ENCODE measurements at regions not wholly inside any gene's neighbourhood (a gene's known extent, or its start where the extent isn't known, plus 50 kb on each side); places are given as distances from the start of the nearest gene placed in this dataset.

DNA sequence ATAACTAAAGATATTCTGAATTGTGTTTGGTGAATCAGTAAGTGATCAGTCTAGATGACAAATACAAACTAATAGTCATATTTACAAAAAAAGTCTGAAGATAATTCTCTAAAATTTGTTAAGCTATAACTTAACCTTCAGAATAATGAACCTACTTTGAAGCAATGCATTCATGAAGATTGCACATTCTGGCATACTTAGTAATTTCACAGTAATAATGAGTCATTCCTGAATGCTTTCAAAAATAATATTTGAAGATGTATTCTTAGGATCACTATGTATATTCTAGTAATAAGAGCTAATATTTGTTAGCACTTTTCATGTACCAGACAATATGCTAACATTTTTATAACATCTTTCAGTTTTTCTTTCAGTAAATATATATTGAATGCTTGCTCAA is 756.7 kb upstream of the SLIT2 start:
- ATAC-seq, result no peak
- no peak overlapping the region for H3K9ac ChIP-seq (ENCODE audit: control insufficient read depth, insufficient read depth, low read length)
- no peaks in the 10 kb centered on the region for H3K27me3 ChIP-seq (replicated peaks in 1 of 2; ENCODE audit: control insufficient read depth in 2 of 2, insufficient read depth in 2 of 2, low read length in 1 of 2)
- H3K9me3 ChIP-seq (replicated peaks; ENCODE audit: control insufficient read depth, insufficient read depth, low read length), result no peaks in the 10 kb centered on the region
- no TSS peak for BruUV-seq (replicated peaks)
- RAD21 ChIA-PET (ENCODE audit: unreplicated experiment), result no interaction called here
- no peaks in the 10 kb centered on the region for H3K4me1 ChIP-seq (ENCODE audit: control insufficient read depth, insufficient read depth, low read length)
- SMC1A ChIA-PET (ENCODE audit: uncharacterized antibody, unreplicated experiment), result no interaction called here
- no peak for TF ChIP-seq YBX1 (IDR thresholded peaks at IDR 0.05)
- H3K27ac ChIP-seq (ENCODE audit: control insufficient read depth, insufficient read depth), result no peak overlapping the region
- no peaks in the 10 kb centered on the region for H3K36me3 ChIP-seq (ENCODE audit: control insufficient read depth in 2 of 2, insufficient read depth in 2 of 2, low read length in 1 of 2)
- CTCF ChIA-PET, result no interaction called here
- intact Hi-C loops (cut with micrococcal nuclease; ENCODE audit: unreplicated experiment), result no loop called here
- no peak overlapping the region for H3K4me3 ChIP-seq
- H4K20me1 ChIP-seq (ENCODE audit: control insufficient read depth, insufficient read depth), result no peaks in the 10 kb centered on the region
- no peak overlapping the region for H2AFZ ChIP-seq (ENCODE audit: control insufficient read depth, low read depth, low read length)
- POLR2A ChIA-PET, result no interaction called here
- no peak for DNase-seq (ENCODE audit: low read depth, low spot score)
- no peaks in the 10 kb centered on the region for H3K79me2 ChIP-seq (ENCODE audit: control insufficient read depth, insufficient read depth, low read length)
- H3K4me2 ChIP-seq (ENCODE audit: control insufficient read depth, insufficient read depth), result no peak overlapping the region
- in situ Hi-C loops (cut with MboI), result no loop called here
- no peak for FAIRE-seq

DNA sequence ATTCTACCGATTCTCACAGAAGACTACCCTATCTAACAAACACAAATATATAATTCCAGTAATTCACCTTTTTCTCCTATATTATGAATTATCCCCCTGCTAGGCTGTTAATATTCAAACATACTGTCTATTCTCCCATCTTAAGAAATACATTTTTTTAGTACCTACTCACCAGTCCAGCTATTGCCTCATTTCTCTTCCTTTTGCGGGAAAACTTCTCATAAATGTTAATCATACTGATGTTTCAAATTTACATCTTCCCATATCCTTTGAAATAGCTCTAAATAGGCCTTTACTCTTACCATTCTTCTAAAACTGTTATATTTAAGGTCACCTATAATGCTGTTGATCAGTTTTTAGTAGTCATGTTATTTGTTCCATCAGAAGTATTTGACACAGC is 759.1 kb upstream of the SLIT2 start:
- in situ Hi-C loops (cut with MboI) (no loop called here), intact Hi-C loops (cut with micrococcal nuclease; ENCODE audit: unreplicated experiment) (no loop called here)
- ChIA-PET POLR2A (no interaction called here), RAD21 (ENCODE audit: unreplicated experiment) (no interaction called here), CTCF (no interaction called here), SMC1A (ENCODE audit: uncharacterized antibody, unreplicated experiment) (no interaction called here)
- no peak for DNase-seq (ENCODE audit: low read depth, low spot score)
- Histone ChIP-seq H3K79me2 (ENCODE audit: control insufficient read depth, insufficient read depth, low read length) (no peaks in the 10 kb centered on the region), H3K36me3 (ENCODE audit: control insufficient read depth in 2 of 2, insufficient read depth in 2 of 2, low read length in 1 of 2) (no peaks in the 10 kb centered on the region), H4K20me1 (ENCODE audit: control insufficient read depth, insufficient read depth) (no peaks in the 10 kb centered on the region), H3K4me2 (ENCODE audit: control insufficient read depth, insufficient read depth) (no peak overlapping the region), H3K27me3 (replicated peaks in 1 of 2; ENCODE audit: control insufficient read depth in 2 of 2, insufficient read depth in 2 of 2, low read length in 1 of 2) (no peaks in the 10 kb centered on the region), H3K4me3 (no peak overlapping the region), H3K4me1 (ENCODE audit: control insufficient read depth, insufficient read depth, low read length) (no peaks in the 10 kb centered on the region), H3K9ac (ENCODE audit: control insufficient read depth, insufficient read depth, low read length) (no peak overlapping the region), H3K9me3 (replicated peaks; ENCODE audit: control insufficient read depth, insufficient read depth, low read length) (no peaks in the 10 kb centered on the region), H2AFZ (ENCODE audit: control insufficient read depth, low read depth, low read length) (no peak overlapping the region), H3K27ac (ENCODE audit: control insufficient read depth, insufficient read depth) (no peak overlapping the region)
- FAIRE-seq, result no peak
- no peak for ATAC-seq
- BruUV-seq (replicated peaks), result no TSS peak
- WGBS (ENCODE audit: insufficient coverage, insufficient replicate concordance, low lambda C conversion rate, missing lambda C conversion rate), result 0% methylated on average over 2 of the region's 2 CpGs
- TF ChIP-seq KDM1A (IDR thresholded peaks at IDR 0.05; ENCODE audit: borderline replicate concordance) (no peak), SMAD5 (IDR thresholded peaks at IDR 0.05; ENCODE audit: low read depth) (no peak), ZNF24 (IDR thresholded peaks at IDR 0.05) (no peak), SPI1 (IDR thresholded peaks at IDR 0.05; ENCODE audit: borderline replicate concordance, insufficient read depth, low read depth, low read length) (no peak), YY1 (IDR thresholded peaks at IDR 0.05; ENCODE audit: low read depth, low read length) (no peak), ETV6 (conservative IDR thresholded peaks at IDR 0.05 in 1 of 2, IDR thresholded peaks at IDR 0.05 in 1 of 2; ENCODE audit: borderline replicate concordance in 1 of 2, low read depth in 1 of 2) (no peak), FOS (IDR thresholded peaks at IDR 0.05; ENCODE audit: borderline replicate concordance, extremely low read depth, insufficient read length) (no peak), BACH1 (IDR thresholded peaks at IDR 0.05; ENCODE audit: borderline replicate concordance) (no peak), ZNF217 (IDR thresholded peaks at IDR 0.05) (no peak), ZZZ3 (IDR thresholded peaks at IDR 0.05; ENCODE audit: control insufficient read depth, insufficient read length, low read depth) (no peak), NR2C1 (IDR thresholded peaks at IDR 0.05) (no peak), MEF2B (IDR thresholded peaks at IDR 0.05; ENCODE audit: partially characterized antibody, poor library complexity, severe bottlenecking) (no peak)
- TF ChIP-seq, protein P1, sequence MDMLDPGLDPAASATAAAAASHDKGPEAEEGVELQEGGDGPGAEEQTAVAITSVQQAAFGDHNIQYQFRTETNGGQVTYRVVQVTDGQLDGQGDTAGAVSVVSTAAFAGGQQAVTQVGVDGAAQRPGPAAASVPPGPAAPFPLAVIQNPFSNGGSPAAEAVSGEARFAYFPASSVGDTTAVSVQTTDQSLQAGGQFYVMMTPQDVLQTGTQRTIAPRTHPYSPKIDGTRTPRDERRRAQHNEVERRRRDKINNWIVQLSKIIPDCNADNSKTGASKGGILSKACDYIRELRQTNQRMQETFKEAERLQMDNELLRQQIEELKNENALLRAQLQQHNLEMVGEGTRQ (IDR thresholded peaks at IDR 0.05; ENCODE audit: borderline replicate concordance, low read depth, low read length), result no peak
- TF ChIP-seq, protein P2, sequence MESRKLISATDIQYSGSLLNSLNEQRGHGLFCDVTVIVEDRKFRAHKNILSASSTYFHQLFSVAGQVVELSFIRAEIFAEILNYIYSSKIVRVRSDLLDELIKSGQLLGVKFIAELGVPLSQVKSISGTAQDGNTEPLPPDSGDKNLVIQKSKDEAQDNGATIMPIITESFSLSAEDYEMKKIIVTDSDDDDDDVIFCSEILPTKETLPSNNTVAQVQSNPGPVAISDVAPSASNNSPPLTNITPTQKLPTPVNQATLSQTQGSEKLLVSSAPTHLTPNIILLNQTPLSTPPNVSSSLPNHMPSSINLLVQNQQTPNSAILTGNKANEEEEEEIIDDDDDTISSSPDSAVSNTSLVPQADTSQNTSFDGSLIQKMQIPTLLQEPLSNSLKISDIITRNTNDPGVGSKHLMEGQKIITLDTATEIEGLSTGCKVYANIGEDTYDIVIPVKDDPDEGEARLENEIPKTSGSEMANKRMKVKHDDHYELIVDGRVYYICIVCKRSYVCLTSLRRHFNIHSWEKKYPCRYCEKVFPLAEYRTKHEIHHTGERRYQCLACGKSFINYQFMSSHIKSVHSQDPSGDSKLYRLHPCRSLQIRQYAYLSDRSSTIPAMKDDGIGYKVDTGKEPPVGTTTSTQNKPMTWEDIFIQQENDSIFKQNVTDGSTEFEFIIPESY (IDR thresholded peaks at IDR 0.05), result no peak
- TF ChIP-seq, protein P3, sequence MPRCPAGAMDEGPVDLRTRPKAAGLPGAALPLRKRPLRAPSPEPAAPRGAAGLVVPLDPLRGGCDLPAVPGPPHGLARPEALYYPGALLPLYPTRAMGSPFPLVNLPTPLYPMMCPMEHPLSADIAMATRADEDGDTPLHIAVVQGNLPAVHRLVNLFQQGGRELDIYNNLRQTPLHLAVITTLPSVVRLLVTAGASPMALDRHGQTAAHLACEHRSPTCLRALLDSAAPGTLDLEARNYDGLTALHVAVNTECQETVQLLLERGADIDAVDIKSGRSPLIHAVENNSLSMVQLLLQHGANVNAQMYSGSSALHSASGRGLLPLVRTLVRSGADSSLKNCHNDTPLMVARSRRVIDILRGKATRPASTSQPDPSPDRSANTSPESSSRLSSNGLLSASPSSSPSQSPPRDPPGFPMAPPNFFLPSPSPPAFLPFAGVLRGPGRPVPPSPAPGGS (IDR thresholded peaks at IDR 0.05; ENCODE audit: borderline replicate concordance, insufficient read depth, low read depth, low read length, poor library complexity, severe bottlenecking), result no peak

Measured in GM12878 (cell line).